DMS53 treated with DMSO at 0.1 percent for 48 hours (cell line): ENCODE measurements at regions not wholly inside any gene's neighbourhood (a gene's known extent, or its start where the extent isn't known, plus 50 kb on each side); places are given as distances from the start of the nearest gene placed in this dataset.

Experiments used
- DNase-seq: peaks from one replicate; lab custom pipeline; 2025; ENCODE audit not compliant: unreplicated experiment; lab: John Stamatoyannopoulos, UW

DNA sequence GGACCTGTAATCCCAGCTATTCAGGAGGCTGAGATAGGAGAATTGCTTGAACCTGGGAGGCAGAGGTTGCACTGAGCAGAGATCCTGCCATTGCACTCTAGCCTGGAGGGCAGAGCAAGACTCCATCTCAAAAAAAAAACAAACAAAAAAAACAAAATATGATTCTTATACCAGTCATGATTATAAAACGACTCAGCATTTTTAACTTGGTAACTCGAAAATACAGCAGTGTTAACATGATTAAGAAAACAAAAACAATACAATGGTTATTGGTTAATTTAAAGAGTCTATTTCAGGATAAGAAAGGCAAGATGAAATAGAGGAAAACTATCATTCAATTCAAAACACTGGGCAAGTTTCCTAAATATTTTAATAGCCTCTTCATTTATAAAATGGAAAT lies 865.3 kb downstream of the PCDH7 start:
- no peak for DNase-seq

DNA sequence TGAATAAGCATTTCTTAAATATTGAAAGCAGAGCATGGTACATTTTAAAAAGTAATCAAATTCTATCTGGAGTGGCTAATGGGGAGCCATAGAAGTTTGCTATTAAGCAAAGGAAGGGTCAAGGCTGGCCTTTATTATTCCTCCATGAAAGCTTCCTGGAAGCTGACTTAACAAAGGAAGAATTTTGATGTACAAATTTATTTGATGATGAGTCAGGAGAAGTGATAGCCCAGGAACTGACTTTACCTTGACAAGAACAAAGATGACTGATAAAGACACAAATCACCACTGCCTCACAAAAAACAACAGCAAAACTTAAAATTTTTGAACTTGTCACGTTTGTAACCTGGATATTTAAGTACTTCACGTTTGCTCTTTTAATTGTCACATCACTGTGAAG lies 872.1 kb downstream of the PCDH7 start:
- DNase-seq, result no peak

DNA sequence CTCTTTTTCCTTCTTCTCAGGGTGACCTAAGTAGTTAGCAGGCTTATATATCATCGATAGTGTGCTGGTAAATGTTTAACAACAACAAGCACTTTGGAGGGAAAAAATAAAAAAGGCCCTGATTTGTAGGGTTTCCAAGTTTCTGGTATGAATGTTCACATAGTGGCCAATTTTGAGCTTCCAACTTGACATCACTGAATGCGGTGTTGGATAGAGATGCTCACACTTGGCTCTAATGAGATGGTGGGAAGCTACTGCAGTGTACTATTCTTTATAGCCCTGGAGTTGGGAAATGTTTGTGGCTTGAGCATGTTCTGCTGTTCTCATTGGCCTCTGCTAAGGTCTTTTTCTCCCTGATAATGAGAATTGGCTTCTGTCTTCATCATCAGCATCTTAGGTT lies 875.3 kb downstream of the PCDH7 start:
- no peak for DNase-seq

DNA sequence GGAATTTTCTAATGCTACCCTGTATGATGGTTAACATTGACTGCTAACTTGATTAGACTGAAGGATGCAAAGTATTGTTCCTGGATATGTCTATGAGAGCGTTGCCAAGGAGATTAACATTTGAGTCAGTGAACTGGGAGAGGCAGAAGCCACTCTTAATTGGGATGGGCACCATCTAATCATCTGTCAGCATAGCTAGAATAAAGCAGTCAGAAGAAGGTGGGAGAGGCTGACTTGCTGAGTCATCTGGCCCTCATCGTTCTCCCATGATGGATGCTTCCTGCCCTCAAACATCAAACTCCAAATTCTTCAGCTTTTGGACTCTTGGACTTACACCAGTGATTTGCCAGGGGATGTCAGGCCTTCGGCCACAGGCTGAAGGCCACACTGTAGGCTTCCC lies 878.5 kb downstream of the PCDH7 start:
- no peak for DNase-seq

DNA sequence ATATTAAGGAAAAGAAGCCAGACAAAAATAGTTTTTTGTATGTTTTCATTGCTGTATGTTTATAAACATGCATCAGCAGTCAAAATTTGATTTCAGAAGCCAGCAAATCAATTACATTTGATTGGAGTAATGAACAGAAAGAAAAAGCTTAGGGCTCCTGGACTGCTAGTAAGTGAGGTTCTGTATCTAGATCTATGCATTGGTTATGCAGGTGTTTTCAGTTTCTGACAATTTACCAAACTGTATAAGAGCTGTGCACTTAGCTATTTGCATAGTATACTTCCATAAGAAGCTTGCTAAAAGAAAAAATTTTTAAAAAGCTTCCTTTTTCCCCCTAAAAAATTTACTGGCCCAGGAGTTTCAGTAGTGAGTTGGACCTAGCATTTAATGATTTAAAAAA lies 881.6 kb downstream of the PCDH7 start:
- DNase-seq, result no peak

DNA sequence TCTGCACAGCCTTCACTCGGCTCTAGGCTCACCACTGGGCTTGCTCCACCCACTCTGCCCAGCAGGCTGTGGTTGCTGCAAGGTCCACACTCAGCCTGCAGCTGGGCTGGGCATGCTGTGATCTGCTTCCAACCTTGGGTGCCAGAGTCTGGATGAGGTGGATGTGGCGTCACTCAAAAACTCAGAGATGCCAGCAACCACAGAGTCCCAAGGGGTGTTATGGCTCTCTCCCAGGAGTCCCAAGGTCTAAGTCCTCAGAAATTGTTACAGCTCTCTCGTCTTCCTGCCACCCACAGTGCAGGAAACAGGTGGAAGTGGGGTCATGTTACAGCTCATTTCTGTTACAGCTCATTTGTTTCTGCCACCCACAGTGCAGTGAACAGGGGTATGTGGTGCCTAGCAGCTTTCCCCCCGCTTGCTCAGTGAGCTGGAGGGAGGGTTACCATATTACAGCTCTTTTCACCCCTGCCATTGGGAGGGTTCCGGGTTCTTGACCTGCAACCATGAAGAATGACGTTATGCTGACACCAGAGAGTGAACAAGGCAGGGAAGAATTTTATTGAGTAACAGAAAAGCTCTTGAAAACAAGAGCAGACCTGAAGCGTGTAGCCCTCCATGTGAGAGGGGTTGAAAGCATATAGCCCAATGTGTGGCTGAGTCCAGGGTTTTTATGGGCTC lies 893.9 kb downstream of the PCDH7 start:
- DNase-seq, result peak; percentile 10

DNA sequence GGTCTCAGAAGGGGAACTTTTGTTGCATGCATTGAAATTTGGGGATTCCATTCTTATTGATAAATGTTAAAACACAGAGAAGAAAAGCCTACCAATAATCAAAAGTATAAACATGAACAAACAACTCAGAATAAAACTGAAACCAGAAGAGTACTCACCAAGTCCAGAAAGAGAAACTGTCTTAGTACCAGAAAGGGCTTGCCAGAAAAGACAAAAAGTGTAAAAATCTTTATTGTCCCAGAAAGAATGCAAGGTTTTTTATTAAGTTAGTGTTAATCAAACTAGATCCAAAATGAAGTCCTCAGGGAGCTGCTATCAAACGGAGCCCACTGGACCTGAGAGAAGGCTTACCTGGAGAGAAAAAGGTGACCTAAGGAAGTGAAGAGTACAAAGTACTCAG lies 897.5 kb downstream of the PCDH7 start:
- DNase-seq, result no peak

DNA sequence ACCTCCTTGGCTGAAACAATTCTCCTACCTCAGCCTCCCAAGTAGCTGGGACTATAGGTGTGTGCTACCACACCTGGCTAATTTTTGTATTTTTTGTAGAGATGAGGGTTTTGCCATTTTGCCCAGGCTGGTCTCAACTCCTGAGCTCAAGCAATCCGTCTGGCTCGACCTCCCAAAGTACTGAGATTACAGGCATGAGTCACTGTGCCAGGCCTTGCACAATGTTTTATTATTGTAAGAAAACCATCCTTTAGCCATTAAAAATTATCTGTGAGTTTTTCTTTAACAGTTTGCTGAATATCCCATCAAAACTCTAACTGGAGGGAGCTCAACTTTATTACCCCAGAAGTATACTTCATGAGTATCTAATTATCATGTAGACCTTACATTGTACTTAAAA lies 900.3 kb downstream of the PCDH7 start:
- DNase-seq, result no peak

DNA sequence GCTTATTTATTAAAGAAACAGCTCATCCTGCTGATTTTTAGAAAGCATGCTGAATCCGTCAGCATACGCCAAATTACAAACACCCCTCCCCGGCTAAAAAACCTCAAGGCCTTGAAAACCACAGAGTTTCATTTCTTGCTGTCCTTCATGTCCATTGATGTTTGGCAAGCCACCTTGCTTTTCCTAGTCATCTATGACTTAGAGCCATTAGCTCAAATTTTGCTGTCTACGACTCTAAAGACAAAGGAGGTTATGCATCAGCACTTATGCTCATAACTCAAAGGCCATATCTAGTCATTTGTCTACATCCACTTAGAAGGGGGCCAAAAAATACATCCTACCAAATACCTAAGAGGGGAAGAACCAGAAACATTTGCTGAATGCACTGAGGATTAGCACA lies 925.1 kb downstream of the PCDH7 start:
- DNase-seq, result no peak

DNA sequence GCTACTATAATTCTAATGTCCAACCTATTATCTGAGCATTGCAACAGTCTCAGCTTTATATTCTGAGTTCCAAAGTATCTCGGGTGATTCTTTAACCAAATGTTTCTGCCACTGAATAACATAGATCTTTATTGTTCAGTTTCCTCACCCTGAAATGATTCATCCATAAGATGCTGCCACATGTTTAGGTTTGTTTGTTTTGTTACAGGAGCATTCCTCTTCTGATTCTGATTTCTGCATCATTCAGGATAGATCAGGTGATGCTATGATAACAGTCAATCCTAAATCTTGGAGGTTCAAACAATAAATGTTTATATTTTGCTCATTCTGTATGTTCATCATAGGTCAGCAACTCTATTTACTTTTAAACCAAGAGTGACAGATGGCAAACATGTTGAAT lies 927.6 kb downstream of the PCDH7 start:
- peak; percentile 62 for DNase-seq

DNA sequence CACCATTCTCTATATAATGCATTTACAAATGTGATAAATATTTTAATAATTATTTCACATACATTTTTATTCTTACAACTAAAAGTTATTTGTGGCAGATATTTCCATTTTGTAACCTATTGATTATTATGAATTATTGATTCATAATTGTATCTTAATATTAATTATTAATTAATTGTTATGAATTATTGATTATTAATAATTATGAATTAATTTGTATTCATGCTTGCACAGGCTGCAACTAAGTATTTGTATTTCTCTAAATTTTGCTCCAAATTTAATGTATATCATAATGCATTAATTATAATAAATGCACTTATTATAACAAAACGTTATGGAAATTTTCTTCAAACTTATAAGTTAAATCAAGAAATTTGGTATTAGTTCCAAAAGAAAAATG lies 929.7 kb downstream of the PCDH7 start:
- no peak for DNase-seq

DNA sequence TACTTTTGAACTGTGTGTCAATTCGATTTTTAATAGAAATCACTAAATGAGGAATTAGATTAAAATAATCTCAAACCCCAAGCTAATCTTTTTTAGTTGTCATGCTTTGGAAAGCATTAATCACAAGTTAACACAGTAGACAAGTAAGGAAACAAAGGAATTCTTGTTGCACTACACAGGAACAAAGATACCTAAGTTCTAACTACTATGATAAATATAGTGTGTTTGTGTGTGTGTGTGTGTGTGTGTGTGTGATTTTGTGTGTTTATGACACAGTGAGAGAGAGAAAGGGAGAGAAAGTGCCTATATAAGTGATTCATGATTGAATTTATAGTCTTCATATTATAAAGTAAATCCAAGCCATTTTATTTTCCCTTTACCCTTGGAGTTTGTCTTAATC lies 931.4 kb downstream of the PCDH7 start:
- no peak for DNase-seq

DNA sequence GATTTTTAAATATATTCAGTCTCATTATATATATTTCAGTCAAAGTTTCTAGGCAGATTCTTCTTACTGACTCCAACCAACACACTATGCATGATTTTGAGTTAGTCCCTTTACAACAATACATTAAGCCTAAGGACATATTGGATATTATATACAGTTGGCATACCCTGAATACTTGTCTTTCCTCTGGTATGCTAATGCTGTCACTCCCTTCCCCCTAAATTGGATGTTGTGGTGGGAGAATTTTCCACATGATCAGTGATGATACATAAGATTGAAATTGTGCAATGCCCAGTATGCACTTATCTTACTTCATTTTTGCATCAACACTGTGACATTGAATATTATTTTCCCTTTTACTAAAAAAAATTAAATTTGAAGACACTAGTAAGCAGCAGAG lies 935.2 kb downstream of the PCDH7 start:
- no peak for DNase-seq

DNA sequence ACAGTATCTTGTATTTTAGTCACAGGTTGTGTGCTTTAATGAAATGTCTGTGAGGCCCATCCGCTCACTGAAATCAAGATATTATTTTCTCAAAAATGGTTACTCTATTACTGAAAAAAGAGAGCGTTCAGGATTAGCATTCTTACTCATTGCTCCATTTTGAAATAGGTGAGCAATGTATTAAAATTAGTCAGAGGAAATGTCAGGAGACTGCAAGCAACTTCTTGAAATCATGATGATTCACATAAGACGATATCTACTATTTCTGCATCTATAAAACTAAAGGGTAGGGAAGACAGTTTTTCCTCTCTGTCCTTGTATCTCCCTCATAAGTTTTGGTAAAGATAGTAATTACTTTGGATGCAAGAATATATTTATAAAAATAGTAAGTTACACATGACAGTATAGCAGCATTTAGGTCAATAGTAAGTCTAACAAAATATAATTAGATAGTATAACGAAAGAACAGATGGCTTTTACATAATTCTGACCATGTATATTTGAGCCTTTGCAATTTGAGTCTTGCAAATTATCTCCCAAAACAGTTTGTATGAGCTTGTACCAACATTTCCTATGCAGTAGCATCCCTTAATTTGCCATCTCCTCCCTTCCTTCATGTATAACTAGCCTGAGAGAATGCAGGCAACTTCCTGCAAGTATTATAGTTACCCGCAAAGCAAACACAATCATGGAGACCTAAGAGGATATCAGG lies 937.8 kb downstream of the PCDH7 start:
- DNase-seq, result no peak

DNA sequence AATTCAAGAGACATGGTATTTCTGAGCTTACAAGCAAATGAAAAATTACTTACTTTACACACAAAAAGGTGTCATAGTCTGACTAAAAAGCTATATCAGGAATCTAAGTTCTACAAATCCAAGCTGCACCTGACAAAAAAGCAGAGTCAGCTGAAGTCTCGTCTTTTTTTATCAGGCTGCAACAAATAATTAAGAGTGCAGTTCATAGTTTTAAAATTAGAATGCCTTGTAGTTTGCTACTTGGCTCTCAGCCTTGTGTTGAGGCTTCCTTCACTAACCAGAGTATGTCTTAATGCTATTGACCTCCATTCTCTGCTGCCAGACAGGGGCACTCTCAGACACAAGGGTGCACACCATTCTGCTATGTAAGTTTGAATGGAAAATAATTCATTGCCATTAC lies 940.7 kb downstream of the PCDH7 start:
- DNase-seq, result no peak

DNA sequence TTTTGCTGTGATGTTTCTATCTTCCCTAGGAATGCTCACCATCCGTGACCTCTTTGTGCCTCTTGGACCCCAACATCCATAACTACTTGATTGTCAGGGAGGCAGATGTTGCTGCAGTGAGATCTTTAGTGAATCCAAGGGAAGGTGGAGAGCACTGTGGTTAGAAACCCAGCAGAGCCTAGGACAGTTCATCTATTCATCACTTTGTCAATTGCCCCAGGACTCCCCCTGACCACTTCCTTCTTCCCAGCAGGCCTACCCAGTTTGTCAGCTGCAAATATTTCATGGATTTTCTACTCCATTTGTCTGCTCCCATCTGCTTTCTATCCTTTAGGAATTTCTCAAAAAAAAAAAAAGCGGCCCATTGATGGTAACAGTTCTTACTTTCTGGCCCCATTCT lies 942.8 kb downstream of the PCDH7 start:
- no peak for DNase-seq

DNA sequence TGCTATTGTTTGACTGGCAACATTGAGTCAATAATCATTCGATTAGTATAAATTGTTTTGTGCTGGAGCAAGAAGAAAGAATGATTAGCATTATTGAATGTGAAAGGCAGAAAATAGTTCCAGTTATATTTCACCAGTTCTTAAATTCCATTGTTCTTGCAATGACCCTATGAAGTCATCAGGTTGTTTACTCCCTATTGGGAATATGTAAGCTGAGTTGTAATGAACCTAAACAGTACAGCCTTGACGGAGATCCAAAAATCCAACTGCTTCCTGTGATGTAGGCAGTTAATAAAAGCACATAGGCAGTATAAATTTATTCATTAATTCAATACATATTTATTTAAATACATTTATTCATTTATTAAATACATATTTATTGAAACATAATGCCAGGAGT lies 947.5 kb downstream of the PCDH7 start:
- no peak for DNase-seq

DNA sequence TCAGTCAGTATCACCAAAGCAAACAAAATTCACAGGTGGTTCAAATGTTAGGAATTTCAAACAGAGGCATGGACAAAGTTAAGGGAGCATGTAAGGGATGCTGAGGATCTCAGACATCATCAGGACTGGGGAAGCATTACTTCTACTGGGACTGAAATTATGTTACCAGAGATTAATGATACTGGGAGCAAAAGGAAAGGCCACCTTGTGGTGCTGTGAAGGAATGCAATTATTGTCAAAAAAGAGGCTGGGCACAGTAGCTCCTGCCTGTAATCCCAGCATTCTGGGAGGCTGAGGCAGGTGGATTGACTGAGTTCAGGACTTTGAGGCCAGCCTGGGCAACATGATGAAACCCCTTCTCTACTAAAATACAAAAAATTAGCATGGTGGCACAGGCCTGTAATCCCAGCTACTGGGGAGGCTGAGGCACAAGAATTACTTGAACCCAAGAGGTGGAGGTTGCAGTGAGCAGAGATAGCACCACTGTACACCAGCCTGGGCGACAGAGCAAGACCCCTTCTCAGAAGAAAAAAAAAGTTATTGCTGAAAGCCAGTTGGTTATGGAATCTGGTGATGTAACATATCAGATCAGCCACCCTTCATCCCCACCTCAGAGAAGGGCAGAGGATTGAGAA lies 954.3 kb downstream of the PCDH7 start:
- DNase-seq, result peak; percentile 30

DNA sequence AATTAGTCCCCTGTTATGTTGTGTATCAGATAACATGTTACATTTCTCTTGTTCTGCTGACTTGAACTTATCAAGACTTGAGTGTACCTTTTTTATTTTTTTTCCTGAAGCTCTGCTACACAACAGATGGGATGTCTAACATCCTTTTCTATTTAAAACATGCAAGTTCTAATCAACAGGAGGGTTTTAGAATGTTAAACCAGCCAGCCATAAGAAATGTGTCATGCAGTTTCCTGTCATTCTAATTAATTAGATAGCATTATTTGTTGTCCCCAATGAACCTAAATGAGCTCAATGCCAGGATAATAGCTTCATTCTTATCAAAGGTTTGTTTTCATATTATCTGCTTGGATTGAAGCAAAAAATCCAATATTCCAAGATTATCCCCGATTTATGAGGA lies 958.2 kb downstream of the PCDH7 start:
- no peak for DNase-seq

DNA sequence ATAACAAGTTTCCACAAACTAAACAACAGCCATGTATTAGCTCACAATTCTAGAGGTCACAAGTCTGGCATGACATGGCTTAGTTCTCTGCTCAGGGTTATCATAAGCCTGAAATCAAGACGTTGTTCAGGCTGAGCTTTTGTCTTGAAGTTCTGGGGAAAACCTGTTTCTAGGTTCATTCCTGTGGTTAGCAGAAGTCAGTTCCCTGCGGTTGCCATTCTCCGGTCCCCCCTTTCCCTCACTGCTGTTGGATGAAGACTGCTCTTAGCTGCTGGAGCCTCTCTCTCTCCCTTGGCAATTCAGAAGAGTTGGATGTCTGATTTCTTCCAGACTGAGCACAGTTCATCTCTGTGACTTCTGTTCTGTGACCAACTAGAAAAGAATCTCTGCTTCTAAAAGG lies 962.6 kb downstream of the PCDH7 start:
- DNase-seq, result no peak

DNA sequence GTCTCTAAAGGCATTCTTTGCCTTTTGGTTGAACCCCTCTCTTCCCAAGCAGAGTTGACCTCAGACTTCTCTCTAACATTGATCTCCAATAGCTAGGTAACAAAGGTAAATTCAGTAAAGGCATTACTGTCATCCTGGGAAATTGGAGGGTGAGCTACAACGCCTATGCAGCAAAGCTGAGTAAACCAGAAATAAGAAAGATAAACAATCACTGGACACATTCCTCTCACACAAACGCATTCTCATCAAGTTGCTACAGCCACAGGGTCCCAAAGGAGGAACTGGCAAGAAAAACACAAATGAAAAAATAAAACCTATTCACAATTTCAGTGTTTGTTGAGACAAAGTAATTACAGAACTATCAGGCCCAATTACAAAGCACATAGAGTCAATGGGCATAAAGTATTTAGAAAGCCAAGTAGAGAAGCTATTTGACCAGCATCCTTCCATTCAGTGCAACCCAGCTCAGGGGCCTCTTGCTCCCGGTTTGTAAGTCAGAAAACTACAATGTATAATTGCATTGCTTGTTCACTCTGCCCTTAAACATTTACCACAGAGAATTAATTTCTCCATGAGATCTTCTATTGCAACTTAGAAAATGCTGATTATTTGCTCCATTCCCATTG lies 967.7 kb downstream of the PCDH7 start:
- DNase-seq, result no peak

DNA sequence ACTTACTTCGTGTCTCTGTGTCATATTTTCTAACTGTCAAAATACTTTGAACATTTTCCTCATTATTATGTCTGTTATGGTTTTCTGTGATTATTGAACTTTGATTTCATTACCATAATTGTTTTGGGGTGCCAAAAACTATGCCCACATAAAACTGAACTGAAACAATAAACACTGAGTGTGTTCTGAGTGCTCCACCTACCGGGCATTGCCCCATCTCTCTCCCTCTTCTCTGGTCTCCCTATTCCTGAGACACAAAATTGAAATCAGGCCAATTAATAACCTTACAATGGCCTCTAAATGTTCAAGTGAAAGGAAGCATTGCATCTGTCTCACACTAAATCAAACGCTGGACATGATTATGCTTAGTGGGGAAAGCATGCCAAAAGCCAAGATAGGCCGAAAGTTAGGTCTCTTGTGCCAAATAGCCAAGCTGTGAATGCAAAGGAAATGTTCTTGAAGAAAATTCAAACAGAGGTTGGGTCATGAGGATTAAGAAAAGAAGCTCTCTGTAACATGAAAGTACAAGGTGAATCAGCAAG lies 972.3 kb downstream of the PCDH7 start:
- DNase-seq, result no peak
